ENCODE measurements at regions not wholly inside any gene's neighbourhood (a gene's known extent, or its start where the extent isn't known, plus 50 kb on each side); places are given as distances from the start of the nearest gene placed in this dataset.

- TF ChIP-seq POLR2A (IDR thresholded peaks at IDR 0.05; ENCODE audit: low read depth, low read length) = no peak
- no peak for TF ChIP-seq POLR2AphosphoS5 (IDR thresholded peaks at IDR 0.05; ENCODE audit: low read depth, low read length)
- no peak for TF ChIP-seq TAF1 (IDR thresholded peaks at IDR 0.05; ENCODE audit: low read depth, low read length)
- no peak for TF ChIP-seq SPI1 (IDR thresholded peaks at IDR 0.05; ENCODE audit: low read depth, low read length)
- TF ChIP-seq POU2F2 (IDR thresholded peaks at IDR 0.05; ENCODE audit: low read depth, low read length) = no peak
These were observed 454.2 kb downstream of the GABRB3 start for GRCh38 chr15:26318689-26319088.

Measured in GM12891 (cell line).